ACC112 (cell line): ENCODE measurements at regions not wholly inside any gene's neighbourhood (a gene's known extent, or its start where the extent isn't known, plus 50 kb on each side); places are given as distances from the start of the nearest gene placed in this dataset.

Experiments
- H2AFZ ChIP-seq: fragments of 200-600 bp; sonication (generic); one replicate; pipeline ENCODE4 v1.6.0; 2017; ENCODE audit warnings: antibody characterized with exemption, low read length; ENCODE audit not compliant: unreplicated experiment
- H3K27ac ChIP-seq: fragments of 200-600 bp; sonication (generic); 2 replicates; pipeline ENCODE4 v1.5.1; 2014; ENCODE audit warnings: low read depth, mild to moderate bottlenecking, antibody characterized with exemption, low read length, moderate library complexity
- H3K27me3 ChIP-seq: fragments of 200-600 bp; sonication (generic); 2 replicates; pipeline ENCODE4 v1.6.1; 2014; ENCODE audit warnings: mild to moderate bottlenecking, antibody characterized with exemption, low read length, moderate library complexity, mixed read lengths; ENCODE audit not compliant: insufficient read depth
- H3K36me3 ChIP-seq: fragments of 200-600 bp; sonication (generic); 2 replicates; pipeline ENCODE4 v1.6.1; 2016; ENCODE audit warnings: mild to moderate bottlenecking, antibody characterized with exemption, low read length, moderate library complexity, mixed read lengths; ENCODE audit not compliant: insufficient read depth
- H3K4me1 ChIP-seq: fragments of 200-600 bp; sonication (generic); one replicate; pipeline ENCODE4 v1.6.1; 2016; ENCODE audit warnings: low read length, mixed read lengths; ENCODE audit not compliant: insufficient read depth, unreplicated experiment, control insufficient read depth
- H3K4me3 ChIP-seq: fragments of 200-600 bp; sonication (generic); 2 replicates; pipeline ENCODE4 v1.5.1; 2014; ENCODE audit warnings: mild to moderate bottlenecking, low read depth, low read length
- H3K79me2 ChIP-seq: fragments of 200-600 bp; sonication (generic); one replicate; pipeline ENCODE4 v1.6.0; 2016; ENCODE audit warnings: low read length; ENCODE audit not compliant: control insufficient read depth, unreplicated experiment, insufficient read depth

DNA sequence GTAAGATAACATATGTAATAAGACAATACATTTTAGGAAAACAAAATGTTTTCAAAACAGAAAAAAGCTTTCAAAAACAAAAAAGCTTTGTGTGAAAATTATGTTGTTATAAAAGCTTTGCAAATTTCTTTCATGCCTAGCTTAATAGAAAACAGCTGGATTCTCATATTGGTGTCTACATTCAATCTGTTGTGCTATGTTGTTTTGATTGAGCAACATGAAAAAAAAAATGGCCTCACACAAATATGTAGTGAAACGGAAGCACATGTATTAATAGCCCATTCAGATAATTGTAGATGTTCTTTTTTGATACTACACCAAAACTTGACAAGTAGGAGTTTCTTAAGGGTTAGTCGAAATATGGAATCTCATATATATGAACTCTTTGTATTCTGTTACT, 197.5 kb downstream of the ZEB2 start:
- no peaks in the 10 kb centered on the region for H3K79me2 ChIP-seq
- H3K36me3 ChIP-seq = no peaks in the 10 kb centered on the region; the same call in 1 of the 2 replicates
- no peak overlapping the region for H3K4me3 ChIP-seq
- H2AFZ ChIP-seq = no peak overlapping the region
- H3K27me3 ChIP-seq = no peaks in the 10 kb centered on the region
- H3K27ac ChIP-seq = no peak overlapping the region
- peaks cover 11% of the 10 kb centered on the region for H3K4me1 ChIP-seq

- no peaks in the 10 kb centered on the region for H3K79me2 ChIP-seq
- H3K27ac ChIP-seq = peak overlapping the region; percentile 12; the same call in 1 of the 2 replicates
- H3K4me1 ChIP-seq = peaks cover 11% of the 10 kb centered on the region
- no peaks in the 10 kb centered on the region; the same call in 1 of the 2 replicates for H3K36me3 ChIP-seq
- no peak overlapping the region for H3K4me3 ChIP-seq
- peak overlapping the region; percentile 54 for H2AFZ ChIP-seq
- H3K27me3 ChIP-seq = no peaks in the 10 kb centered on the region
These were observed 199.4 kb downstream of the ZEB2 start for GRCh38 chr2:144320491-144320890.

DNA sequence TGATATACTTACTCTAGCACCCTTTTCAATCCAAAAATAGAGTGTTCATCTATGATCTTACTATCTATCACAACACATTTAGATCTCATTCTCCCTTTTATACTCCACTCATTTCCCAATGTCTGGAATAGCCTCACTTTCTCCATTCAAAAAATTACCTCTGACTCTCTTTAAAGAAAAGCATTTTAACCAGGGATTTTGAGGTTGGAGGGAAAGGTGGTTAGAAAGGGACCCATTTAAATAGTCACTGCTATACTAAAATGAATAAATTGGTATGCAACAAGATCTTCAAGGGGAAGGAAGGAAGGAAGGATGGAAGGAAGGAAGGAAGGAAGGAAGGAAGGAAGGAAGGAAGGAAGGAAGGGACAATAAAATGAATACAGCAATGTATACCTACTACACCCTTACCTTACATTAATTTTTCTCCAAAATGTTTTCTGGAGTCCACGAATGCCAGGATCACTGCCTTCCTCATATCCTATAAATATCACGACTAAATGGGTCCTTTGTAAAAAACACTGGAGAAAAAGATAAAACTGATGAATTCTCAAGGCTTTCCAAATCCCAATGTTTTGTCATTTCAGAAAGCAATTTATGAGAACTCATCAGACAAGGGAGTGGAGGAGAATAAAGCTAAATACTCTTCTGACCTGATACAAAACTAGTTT, 202.7 kb downstream of the ZEB2 start:
- Histone ChIP-seq H3K4me3 (no peak overlapping the region), H3K27ac (no peak overlapping the region), H3K27me3 (no peaks in the 10 kb centered on the region), H2AFZ (no peak overlapping the region), H3K36me3 (no peaks in the 10 kb centered on the region), H3K79me2 (no peaks in the 10 kb centered on the region), H3K4me1 (peaks cover 11% of the 10 kb centered on the region)

- 0 out of 2 replicates have a peak, but pooled peaks cover under 1% of the 10 kb centered on the region for H3K36me3 ChIP-seq
- H2AFZ ChIP-seq = no peak overlapping the region
- H3K79me2 ChIP-seq = no peaks in the 10 kb centered on the region
- no peak overlapping the region for H3K27ac ChIP-seq
- no peaks in the 10 kb centered on the region for H3K4me1 ChIP-seq
- no peak overlapping the region for H3K4me3 ChIP-seq
- no peaks in the 10 kb centered on the region for H3K27me3 ChIP-seq
These were observed 208.9 kb downstream of the ZEB2 start for GRCh38 chr2:144310889-144311608.

DNA sequence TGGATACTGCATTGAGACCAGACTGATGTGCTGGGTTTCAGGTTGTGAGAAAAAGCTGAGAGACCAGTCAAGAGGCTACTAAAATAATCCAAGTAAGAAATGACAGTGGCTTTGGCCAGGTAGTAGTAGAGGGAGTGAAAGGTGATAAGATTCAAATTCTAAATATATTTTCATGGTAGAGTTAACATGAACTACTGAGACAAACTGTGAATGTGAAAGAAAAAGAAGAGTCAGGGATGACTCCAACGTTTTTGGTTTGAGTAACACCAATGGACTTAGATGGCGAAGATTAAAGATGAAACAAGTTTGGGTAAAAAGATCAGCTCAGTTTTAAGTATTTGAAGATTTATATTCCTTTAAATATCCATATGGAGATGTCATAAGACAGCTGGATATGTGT, 209.4 kb downstream of the ZEB2 start:
- Histone ChIP-seq H3K27ac (no peak overlapping the region), H2AFZ (no peak overlapping the region), H3K36me3 (0 out of 2 replicates have a peak, but pooled peaks cover 7% of the 10 kb centered on the region), H3K4me3 (no peak overlapping the region), H3K27me3 (no peaks in the 10 kb centered on the region), H3K79me2 (no peaks in the 10 kb centered on the region), H3K4me1 (no peaks in the 10 kb centered on the region)

DNA sequence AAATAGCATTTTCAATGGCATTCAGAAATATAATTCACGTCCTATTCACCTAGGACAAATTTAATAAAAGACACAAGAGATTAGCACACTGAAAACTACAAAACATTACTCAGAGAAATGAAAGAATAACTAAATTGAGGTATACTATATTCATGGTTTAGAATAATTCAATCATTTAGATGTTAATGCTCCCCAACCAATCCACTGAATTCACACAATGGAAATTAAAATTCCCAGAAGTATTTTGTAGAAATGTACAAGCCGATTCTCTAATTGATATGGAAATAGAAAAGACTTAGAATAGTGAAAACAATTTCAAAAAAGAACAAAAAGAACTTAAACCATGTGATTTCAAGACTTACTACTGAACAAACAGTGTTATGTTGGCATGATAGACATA, 212.2 kb downstream of the ZEB2 start:
- Histone ChIP-seq H3K4me1 (no peaks in the 10 kb centered on the region), H3K36me3 (0 out of 2 replicates have a peak, but pooled peaks cover 10% of the 10 kb centered on the region), H2AFZ (no peak overlapping the region), H3K27ac (no peak overlapping the region), H3K79me2 (no peaks in the 10 kb centered on the region), H3K4me3 (no peak overlapping the region), H3K27me3 (no peaks in the 10 kb centered on the region)

DNA sequence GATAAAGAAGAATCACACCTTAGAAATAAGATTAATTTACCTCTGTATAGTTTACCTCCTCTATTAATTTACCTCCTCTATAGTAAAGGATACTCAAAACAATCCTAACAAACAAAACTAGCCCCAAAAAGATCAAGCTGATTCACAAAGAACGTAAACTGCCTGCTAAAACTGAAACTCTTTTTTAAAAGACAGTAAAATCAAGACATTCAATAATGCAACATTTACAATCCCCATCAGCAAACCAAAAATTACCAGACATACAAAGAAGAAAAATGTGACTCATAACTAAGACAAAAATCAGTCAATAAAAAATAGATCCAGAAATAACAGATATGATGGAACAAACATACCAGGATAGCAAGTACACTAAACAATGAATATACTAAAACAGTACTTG, 215.7 kb downstream of the ZEB2 start:
- no peaks in the 10 kb centered on the region for H3K79me2 ChIP-seq
- H3K4me1 ChIP-seq = no peaks in the 10 kb centered on the region
- H3K36me3 ChIP-seq = 0 out of 2 replicates have a peak, but pooled peaks cover 10% of the 10 kb centered on the region
- H2AFZ ChIP-seq = no peak overlapping the region
- H3K27ac ChIP-seq = no peak overlapping the region
- H3K4me3 ChIP-seq = no peak overlapping the region
- no peaks in the 10 kb centered on the region for H3K27me3 ChIP-seq

GRCh38 chr2:144300632-144301031, 219.3 kb downstream of the ZEB2 start:
- Histone ChIP-seq H3K36me3 (0 out of 2 replicates have a peak, but pooled peaks cover 5% of the 10 kb centered on the region), H3K27me3 (no peaks in the 10 kb centered on the region), H2AFZ (no peak overlapping the region), H3K4me3 (no peak overlapping the region), H3K27ac (no peak overlapping the region), H3K4me1 (no peaks in the 10 kb centered on the region), H3K79me2 (no peaks in the 10 kb centered on the region)

GRCh38 chr2:144290276-144290675, 229.6 kb downstream of the ZEB2 start:
- Histone ChIP-seq H3K79me2 (no peaks in the 10 kb centered on the region), H3K36me3 (no peaks in the 10 kb centered on the region)

DNA sequence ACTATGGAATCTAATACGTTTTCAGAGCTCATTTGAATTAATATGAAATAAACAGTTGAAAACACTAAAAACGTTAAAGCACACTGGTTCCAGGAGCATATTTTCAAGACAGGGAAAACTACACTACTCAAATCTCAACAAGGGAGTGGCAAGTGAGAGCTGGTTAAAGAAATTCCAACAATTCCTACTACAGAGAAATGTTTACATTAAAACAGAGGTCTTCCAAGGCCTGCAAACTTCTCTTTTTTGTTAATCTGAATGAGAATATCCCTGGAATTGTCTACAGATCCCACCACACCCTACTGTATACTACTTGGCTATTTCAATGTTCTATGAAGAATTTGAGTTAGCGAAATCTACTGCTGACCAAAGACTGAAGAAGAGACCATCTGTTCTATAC, 231.5 kb downstream of the ZEB2 start:
- Histone ChIP-seq H3K27ac (no peak overlapping the region), H3K36me3 (no peaks in the 10 kb centered on the region), H3K4me3 (no peak overlapping the region), H3K4me1 (no peaks in the 10 kb centered on the region), H3K79me2 (no peaks in the 10 kb centered on the region), H3K27me3 (no peaks in the 10 kb centered on the region), H2AFZ (no peak overlapping the region)

More at GRCh38 chr2:144290276-144290675, 229.6 kb downstream of the ZEB2 start:
- H3K27ac ChIP-seq = no peak overlapping the region
- no peak overlapping the region for H3K4me3 ChIP-seq
- H3K4me1 ChIP-seq = no peaks in the 10 kb centered on the region
- no peak overlapping the region for H2AFZ ChIP-seq
- H3K27me3 ChIP-seq = no peaks in the 10 kb centered on the region

DNA sequence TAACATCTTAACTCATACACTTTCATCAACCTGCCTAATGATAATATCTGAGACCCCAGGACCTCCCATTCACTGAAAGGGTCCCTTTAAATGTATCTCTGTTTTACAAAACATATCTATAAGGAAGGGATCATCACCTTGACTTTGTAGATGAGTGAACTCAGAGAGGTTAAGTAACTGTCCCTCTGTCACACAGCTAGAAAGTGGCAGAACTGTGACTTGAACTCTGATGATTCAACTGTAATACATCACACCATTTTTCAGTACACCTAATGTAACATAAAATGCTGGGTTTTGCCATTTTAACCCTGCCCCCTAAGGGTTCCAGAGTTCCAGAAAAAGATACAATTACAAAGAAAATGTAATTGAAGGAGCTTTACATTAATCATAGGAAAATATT, 234.6 kb downstream of the ZEB2 start:
- no peaks in the 10 kb centered on the region for H3K36me3 ChIP-seq
- no peak overlapping the region for H3K27ac ChIP-seq
- H3K79me2 ChIP-seq = peaks cover 3% of the 10 kb centered on the region
- no peaks in the 10 kb centered on the region for H3K27me3 ChIP-seq
- no peak overlapping the region for H2AFZ ChIP-seq
- no peaks in the 10 kb centered on the region for H3K4me1 ChIP-seq
- no peak overlapping the region for H3K4me3 ChIP-seq
